ENCODE measurements at regions not wholly inside any gene's neighbourhood (a gene's known extent, or its start where the extent isn't known, plus 50 kb on each side); places are given as distances from the start of the nearest gene placed in this dataset.
"Not testable (repeated sequence)": the region's sequence is repeated elsewhere in the genome, so short reads cannot be mapped to it uniquely, and the experiment has no call there.

DNA sequence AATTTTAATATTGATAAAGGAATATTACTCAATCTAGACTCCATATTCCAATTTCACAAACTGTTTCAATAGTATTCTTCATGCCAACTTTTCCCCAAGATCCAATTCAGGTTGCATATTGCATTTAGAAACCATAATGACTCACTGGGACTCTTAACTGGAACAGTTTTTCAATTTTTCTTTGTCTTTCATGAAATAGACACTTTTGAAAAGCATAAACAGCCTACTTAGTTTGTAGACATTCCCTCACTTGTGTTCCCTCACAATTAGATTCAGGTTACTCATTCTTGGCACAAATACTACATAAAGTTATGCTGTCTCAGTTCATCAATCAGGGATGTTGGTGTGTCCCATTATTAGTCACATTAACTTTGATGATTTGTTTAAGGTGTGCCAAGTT, 1768.4 kb upstream of the PIK3C3 start:
- no peak for DNase-seq

DNA sequence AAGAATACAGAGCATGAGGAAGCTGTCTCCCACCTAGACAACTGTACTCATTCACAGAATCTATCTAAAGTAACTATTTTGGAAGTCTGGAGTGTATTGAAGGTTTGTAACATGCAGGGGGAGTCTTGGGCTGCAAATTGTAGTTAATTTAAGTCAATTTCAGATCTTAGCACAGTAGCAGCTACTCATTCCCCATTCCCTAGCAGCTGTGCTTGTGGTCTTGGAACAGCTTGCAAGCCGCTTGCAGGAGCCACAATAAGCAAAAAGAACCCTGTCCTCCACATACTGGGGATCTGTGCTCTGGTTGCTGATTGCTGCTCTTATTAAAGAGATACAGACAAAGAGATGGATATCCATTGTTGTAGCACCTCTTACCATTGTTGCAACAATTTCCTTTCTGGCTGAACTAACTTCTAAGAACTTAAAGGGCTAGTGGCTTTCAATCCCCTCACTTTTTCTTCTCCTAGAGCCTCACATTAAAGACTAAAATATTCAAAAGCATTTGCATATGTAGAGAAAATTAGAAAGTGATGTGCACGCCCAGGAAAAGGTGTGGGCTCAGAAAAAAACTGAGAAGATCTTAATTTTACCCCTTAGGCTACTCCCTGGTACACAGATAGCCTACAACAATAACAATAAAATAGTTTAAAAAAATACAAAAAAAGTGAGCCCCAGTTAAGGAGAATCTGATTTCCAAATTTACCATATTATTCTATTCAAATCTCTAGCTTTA, 1775.1 kb upstream of the PIK3C3 start:
- no peak for DNase-seq

DNA sequence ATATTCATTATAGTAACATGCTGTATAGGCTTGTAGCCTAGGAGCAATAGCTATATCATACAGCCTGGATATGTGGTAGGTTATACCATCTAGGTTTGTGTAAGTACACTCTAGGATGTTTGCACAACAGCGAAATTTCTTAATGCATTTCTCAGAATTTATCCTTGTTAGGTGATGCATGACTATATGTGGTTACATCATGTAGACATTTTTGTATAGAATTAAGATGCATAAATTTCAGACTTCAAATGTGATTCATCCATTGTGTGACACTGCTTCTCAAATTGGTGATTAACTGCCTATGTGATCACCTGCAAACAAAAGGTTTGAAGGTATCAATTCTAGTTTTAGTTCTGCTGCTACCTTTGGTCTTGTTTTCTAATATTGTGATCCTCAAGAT, 1787.0 kb upstream of the PIK3C3 start:
- DNase-seq = no peak

DNA sequence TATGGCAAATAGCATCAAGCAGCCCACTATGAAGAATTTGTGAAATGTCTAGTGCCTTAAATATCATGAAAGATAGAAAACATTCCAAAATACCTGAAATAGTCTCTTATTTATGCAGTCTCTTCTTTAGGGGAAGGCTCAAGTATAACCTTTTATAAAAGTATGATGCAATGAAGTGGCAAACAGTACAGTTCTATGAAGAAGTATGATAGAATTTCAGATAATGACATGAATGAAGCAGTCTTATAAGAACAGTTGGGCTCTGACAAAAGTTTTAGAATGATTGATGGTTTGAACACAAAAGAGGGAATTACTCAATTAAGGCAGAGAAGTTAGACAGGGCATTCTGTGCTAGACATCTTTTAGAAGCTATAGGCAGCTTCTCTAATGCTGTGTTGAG, 1791.8 kb upstream of the PIK3C3 start:
- no peak for DNase-seq

DNA sequence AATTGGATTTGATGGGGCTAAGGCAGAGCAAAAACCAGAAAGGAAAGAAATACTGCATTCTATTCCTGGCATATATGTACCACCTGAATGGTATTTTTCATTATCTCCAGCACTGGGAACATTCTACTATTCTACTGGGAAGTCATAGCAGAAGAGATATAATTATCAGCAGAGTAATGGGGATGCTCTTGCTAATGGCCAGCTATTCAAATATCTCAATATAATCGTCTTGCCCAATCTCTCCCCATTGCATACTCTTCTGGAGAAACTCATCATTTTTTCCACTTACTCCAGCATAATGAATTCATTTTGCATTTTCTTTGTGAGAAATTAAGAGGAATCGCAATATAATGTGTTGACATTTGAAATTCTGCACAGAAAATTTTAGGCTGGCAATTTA, 1794.7 kb upstream of the PIK3C3 start:
- no peak for DNase-seq

DNA sequence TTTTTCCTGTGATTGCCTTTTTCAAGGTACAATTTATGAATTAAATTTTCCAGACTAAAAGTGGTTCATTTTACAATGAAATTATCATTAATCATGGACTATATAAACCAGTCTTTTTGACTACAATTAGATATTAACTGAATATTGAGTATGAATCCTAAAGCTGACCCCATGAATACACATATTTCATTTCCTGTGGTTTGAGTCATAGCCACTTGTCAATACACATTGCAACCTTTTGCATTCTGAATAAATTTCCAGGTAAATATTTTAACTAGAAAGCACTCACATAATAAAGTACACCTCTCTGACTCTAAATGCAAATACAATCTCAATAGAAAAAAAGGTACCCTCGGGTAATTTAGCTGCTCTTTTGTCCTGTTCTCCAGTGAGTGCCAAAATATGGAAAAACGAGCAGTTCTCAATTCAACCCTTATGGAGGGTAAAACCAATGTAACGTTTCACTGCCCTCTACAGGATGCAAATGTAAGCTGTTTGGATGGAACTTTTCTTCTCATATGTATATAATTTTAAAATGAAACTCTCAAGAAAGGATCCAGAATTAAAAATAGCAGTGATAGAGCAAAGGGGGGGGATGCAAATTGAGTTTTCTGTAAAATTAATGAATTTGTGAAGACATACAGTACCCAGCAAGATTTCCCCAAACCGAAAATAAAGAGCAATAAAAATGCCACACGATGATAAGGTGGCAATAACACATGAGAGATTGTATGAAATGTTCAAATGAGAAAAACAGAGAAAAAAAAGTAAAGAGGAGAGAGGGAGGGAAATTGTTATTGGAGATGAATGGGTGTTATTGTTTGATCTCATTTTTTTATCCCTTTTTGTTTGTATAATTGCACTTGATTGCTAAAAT, 1795.7 kb upstream of the PIK3C3 start:
- DNase-seq = no peak

DNA sequence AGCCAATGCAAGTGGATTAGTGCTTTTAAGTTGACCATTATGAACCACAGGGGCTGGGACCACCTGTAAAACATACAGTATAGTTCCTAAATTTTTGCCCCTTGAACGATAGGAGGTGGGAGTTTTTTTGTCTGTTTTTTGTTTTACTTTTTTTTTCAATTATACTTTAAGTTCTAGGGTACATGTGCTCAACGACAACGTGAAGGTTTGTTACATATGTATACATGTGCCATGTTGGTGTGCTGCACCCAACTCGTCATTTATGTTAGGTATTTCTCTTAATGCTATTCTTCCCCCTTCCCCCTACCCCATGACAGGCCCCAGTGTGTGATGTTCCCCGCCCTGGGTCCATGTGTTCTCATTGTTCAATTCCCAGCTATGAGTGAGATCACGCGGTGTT, 1797.9 kb upstream of the PIK3C3 start:
- DNase-seq = no peak

DNA sequence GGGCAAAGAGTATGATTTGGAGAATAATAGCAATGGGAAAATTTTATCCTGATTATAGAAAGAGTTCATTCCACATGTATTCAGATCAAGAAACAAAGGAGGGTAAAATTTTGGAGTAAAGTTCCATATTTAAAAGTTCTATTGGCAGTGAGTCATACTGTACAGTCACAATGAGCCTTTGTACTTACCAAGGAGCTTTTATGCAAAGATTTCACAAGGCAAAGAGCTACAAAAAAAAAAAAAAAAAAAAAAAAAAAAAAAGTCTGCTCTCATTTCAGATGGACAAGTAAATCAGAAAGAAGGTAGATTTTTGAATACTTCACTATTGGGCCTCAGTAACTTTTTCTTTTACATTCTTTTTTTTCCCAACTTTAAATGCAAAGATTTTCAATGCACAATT, 1802.2 kb upstream of the PIK3C3 start:
- DNase-seq = no peak

DNA sequence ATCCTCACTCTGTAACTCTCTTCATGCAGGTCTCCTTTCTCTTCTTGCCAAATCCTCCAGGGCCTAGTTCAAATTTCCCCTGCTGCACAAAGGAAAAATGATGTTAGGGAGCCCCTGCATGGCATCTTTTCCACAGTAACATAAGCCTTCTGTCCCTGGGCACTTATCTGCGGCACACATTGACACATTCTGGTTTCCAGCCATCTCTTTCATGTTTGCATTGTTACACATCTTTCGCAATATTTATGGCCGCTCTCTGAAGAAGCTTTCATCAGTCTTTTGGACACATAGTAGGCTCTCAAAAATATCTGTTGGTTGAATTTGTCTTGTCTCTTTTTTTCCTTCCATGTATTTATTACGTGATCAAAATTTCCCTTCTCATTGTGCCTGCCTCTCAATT, 1806.1 kb upstream of the PIK3C3 start:
- DNase-seq = no peak

DNA sequence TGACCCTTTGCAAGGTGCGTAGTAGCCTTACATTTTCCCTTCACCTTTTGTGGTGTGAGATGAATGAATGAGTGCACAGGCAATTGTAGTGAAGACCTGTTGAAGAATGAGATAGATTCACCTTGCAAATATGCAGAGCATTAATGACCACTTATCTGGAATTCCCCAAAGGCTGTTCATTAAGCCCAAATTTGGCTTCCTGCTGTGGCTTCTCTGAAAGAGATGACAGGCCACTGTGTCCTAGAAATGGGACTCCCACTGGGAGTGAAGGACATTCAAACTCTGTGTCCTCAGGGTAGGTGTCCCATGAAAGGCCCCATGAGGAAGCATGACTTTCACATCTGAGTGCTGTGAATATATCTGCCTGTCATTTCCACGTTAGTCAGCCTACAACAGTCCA, 1821.8 kb upstream of the PIK3C3 start:
- DNase-seq = no peak

DNA sequence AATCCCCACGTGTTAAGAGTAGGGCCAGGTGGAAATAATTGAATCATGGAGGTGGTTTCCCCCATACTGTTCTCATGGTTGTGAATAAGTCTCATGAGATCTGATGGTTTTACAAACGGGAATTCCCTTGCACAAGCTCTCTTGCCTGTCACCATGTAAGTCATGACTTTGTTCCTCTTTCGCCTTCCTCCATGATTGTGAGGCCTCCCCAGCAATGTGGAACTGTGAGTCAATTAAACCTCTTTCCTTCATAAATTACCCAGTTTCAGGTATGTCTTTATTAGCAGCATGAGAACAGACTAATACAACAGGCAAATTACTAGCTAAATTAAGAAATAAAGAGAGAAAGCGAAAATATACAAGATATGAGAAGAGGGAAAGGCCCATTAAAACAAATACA, 1822.6 kb upstream of the PIK3C3 start:
- DNase-seq = not testable (repeated sequence)

DNA sequence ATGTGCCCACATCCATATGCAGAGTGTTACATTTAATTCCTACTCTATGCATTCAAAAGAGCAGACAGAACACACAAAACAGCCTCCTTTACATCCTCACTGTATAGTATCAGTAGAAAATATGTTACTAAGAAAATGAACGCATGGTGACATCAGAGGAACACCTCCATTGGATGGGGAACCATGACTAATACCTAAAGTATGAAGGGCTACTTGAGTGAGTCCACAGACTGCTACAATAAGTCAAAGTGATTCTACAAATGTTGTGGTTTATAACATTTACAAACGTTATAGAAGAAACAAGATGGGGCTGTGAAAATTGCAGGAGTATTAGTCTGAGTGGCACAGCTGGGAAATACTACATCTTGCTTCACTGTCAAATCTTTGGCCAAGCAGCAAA, 1830.9 kb upstream of the PIK3C3 start:
- no peak for DNase-seq

DNA sequence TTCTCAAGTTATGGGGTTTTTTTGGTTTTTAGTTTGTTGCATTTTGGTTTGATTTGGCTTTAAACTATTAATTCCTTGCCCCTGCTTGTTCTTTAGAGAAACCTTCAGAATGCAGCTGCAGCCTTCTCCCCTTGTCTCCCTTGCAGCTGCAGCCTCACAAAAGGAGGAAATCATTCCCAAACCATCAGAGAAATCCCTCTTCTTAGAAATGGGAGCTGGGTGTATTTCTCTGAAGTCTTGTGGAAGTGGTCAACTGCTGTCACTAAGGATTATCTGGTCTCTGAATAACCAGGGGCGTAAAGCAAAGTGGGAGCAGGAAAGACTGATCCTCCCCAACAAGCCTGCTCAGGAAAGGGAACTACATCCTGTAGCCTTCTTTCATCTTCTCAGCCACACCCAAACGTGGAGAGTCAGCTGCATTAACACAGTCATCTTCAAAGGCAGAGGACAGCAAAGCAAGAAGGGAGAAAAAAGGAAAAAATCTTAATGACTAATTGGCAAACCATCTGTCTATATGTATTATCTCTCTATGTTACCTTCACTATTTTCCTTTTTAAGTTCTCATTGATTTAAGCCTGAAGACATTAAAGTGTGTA, 1834.1 kb upstream of the PIK3C3 start:
- no peak for DNase-seq

DNA sequence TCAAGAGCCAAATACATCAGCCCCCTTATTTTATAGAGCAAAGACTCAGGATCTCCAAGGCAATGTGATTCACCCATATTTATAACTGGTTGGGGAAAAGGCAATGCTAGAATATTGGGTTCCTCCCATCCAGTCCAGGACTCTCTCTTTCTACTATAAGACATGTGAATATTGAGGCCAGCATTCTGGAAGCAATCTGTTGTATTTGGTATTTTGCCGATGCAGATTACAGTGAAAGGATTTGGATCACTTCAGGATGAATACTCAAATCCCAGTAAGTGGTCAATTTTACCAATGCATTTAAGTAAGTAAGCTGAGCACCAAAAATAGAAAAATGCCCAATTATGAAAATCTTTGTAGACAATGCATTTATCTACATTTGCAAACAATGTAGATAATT, 1834.7 kb upstream of the PIK3C3 start:
- no peak for DNase-seq

DNA sequence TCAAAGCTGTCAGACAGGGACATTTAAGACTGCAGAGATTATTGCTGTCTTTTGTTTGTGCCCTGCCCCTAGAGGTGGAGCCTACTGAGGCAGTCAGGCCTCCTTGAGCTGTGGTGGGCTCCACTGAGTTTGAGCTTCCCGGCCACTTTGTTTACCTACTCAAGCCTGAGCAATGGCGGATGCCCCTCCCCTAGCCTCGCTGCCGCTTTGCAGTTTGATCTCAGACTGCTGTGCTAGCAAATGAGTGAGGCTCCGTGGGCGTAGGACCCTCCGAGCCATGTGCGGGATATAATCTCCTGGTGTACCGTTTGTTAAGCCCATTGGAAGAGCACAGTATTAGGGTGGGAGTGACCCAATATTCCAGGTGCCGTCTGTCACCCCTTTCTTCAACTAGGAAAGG, 1835.5 kb upstream of the PIK3C3 start:
- DNase-seq = not testable (repeated sequence)

DNA sequence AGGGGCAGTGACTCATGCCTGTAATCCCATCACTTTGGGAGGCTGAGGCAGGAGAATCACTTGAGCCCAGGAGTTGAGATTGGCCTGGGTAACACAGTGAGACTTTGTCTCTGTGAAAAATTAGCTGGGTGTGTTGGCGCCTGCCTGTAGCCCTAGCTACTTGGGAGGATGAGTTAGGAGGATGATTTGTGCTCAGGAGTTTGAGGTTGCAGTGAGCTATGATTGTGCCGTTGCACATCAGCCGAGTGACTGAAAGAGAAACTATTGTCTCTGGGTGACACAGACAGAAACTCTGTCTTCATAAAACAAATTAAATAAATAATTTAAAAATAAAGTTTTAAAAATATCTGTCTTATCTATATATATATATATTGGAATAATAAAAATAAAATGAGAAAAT, 1844.6 kb upstream of the PIK3C3 start:
- no peak for DNase-seq

DNA sequence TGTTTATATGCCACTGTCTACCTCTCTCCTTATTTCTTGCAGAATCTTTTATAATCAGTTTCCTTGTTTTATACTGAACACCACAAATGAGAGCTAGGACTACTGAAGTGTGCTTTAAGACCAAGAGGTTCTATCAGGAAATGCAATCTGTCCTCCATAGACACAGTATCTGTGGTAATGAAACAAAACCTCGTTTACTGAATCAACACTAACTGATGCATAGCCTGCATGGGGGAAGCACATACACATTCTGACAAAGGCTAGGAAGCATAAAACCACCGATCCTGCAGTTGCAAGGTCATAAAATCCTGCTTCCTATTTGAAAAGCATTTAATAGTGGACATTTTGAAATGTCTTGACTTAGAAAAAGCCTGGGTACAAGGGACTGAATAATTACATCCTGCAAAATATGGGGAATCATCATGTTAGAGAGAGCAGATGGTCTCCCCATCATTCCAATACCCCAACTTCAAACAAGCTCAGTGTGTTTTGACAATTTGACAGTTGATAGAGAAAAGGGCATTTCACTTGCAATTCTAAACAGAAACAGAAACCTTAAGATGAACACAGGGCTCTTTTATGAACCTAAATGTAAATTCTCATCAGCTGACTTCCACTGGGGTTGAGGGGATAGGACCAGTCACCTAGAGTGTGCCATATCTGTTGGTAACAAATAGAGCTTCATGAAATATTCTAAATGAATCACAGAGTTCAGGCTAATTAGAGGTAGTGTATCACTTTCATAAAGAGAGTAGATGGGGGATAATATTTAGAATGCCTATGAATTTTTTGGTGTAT, 1845.6 kb upstream of the PIK3C3 start:
- no peak for DNase-seq

DNA sequence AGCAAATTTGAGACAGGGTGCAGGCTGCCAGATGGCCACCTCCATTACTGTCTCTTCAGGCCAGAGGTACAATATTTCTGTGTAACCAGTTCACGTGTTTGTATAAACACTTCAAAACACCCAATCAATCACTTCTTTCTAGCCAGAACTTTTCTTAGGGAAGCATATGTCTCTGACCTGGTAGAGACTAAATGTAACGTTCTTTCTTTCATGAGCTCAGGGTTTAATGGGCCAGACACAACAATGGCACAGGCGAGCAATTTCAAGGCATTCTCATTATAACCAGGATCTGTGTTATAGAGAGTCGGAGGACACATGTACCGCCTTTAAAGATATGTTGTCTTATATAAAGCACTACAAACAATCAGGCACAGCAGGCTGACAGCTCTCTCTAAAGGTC, 1846.4 kb upstream of the PIK3C3 start:
- DNase-seq = no peak

DNA sequence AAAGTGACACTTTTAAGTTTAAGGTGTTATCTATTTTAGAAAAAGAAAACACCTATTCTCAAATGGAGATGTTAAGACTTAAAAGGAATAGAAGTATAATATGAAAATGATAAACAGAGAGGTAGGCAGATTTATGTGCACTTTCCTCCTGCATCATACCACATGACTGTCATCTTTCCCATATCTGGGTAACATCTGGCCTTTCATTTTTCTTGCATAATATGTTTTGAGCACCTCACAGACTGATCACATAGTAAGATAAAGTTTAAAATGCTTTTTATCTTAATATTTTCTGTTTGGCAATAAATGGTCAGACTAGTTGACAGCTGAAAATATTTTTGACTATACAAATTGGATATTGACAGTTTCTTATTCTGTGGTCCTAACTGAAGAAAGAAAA, 1852.1 kb upstream of the PIK3C3 start:
- no peak for DNase-seq

DNA sequence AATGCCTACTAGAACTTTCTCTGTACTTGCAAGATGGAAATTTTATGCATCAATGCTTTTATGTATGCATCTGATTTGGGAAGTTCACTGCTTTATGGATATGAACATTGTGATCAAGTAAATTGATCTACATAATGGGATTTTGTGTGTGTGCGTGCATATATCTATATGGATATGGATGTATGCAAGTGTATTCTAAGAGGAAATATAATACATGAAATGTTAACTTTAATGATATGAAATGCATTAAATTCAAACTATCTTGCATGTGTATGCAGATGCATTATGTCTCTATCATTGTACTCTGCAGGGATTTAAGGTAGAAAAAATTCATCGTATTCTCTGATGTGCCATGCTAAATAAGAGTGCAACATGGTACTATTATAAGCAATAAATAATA, 1855.4 kb upstream of the PIK3C3 start:
- no peak for DNase-seq

DNA sequence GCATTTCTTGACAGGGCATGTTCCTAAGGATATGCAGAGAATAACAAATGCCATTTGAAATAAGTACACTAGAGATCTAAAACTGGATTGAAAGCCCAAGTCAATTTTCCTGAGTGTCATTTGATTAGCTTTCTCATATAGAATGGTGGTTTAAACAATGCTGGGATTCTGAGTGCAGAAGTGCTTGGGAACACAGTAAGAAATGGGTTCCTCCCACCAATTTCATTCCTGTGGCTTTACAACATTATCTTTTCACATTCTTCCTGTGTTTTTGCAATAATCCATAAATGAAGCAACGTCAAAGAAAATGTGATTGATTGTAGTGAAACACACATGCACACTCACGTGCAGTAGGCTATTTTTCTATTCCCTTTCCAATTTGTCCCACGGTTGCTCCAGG, 1858.4 kb upstream of the PIK3C3 start:
- no peak for DNase-seq

DNA sequence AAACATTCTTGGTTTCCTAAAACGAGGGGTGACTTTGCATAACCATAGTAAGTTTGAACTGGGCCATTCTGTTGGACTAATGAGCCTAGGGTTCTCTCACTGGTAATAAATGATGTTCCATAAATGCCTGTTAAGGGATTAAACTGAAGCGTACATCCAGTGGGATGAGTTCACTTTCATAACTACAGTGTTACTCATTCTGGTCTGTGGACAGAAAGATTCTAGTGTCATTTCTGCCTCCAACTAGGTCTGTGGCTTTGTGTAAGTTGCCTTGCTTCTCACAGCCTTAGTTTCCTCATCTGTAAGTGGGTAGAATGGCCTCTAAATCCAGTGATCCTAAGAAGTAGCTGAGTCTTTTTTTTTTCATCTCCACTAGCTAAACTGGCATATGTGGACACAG, 1860.6 kb upstream of the PIK3C3 start:
- DNase-seq = no peak

DNA sequence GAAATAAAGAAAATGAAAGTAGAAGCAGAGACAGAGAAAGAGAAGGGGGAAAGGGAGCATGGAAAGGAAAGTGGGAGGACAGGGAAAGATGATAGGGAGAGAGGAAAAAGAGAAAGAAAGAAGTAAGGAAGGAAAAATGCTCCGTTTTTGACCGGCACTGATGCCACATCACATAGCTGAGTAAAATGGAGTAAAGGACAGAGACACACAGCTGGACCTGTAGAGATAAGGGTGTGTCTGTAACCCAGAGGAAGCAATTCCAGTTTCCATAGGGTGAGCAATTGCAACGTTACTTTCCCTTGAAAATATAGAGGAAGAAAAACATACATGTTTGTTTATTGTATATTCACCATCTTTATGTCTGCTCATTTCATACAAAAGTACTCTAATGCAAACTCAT, 1866.9 kb upstream of the PIK3C3 start:
- no peak for DNase-seq
